A673 (cell line): ENCODE measurements at regions not wholly inside any gene's neighbourhood (a gene's known extent, or its start where the extent isn't known, plus 50 kb on each side); places are given as distances from the start of the nearest gene placed in this dataset.

Source experiments
- BruUV-seq: library from RNA; stranded (reverse); fragments of 400-500 nt; replicated peaks from 2 replicates; lab custom pipeline; 2021; lab: Mats Ljungman, UMichigan
- CTCF ChIA-PET: fragments of 300-600 bp; sonication (Branson Sonifier 250); formaldehyde crosslinking; loops from one replicate; lab custom pipeline; 2022; ENCODE audit warnings: antibody characterized with exemption; lab: Charles Lee
- POLR2A ChIA-PET: fragments of 300-600 bp; sonication (Branson Sonifier 250); formaldehyde crosslinking; loops from one replicate; lab custom pipeline; 2022; ENCODE audit warnings: antibody characterized with exemption; ENCODE audit not compliant: low non-redundant PET; lab: Charles Lee
- DNase-seq: peaks from one replicate; pipeline ENCODE4 v3.0.0-alpha.2; 2015; ENCODE audit warnings: low spot score
- H3K27ac ChIP-seq: fragments of 200-600 bp; sonication (generic); 2 replicates; pipeline ENCODE4 v1.5.1; 2016; ENCODE audit warnings: mixed run types, low read depth, mild to moderate bottlenecking, mixed read lengths, antibody characterized with exemption, low read length; ENCODE audit not compliant: poor library complexity, severe bottlenecking
- H3K27me3 ChIP-seq: fragments of 200-600 bp; sonication (generic); replicated peaks from 2 replicates; pipeline ENCODE4 v1.6.1; 2017; ENCODE audit warnings: mixed run types, low read depth, mild to moderate bottlenecking, mixed read lengths, antibody characterized with exemption, low read length; ENCODE audit not compliant: insufficient read depth, poor library complexity
- H3K36me3 ChIP-seq: fragments of 200-600 bp; sonication (generic); 2 replicates; pipeline ENCODE4 v1.6.1; 2016; ENCODE audit warnings: mixed run types, mild to moderate bottlenecking, mixed read lengths, antibody characterized with exemption, low read length; ENCODE audit not compliant: insufficient read depth, poor library complexity, severe bottlenecking
- H3K4me1 ChIP-seq: fragments of 200-600 bp; sonication (generic); 2 replicates; pipeline ENCODE4 v1.6.1; 2017; ENCODE audit warnings: mixed run types, mild to moderate bottlenecking, mixed read lengths, antibody characterized with exemption, low read length; ENCODE audit not compliant: insufficient read depth, poor library complexity, severe bottlenecking
- H3K4me3 ChIP-seq: fragments of 200-600 bp; sonication (generic); 2 replicates; pipeline ENCODE4 v1.5.1; 2016; ENCODE audit warnings: low read depth, mixed run types, mild to moderate bottlenecking, mixed read lengths, low read length; ENCODE audit not compliant: poor library complexity, severe bottlenecking
- H3K9me3 ChIP-seq: fragments of 200-600 bp; sonication (generic); 2 replicates; pipeline ENCODE4 v1.6.1; 2016; ENCODE audit warnings: mixed run types, low read depth, mild to moderate bottlenecking, mixed read lengths, antibody characterized with exemption, low read length; ENCODE audit not compliant: poor library complexity, severe bottlenecking
- EZH2 ChIP-seq: fragments of 200-600 bp; sonication (generic); IDR thresholded peaks from 2 replicates; pipeline ENCODE4 v1.6.1; 2017; ENCODE audit warnings: borderline replicate concordance, low read depth, mild to moderate bottlenecking, mixed read lengths, antibody characterized with exemption, low read length; ENCODE audit not compliant: poor library complexity, severe bottlenecking
- intact Hi-C: fragments of 100-400 bp; cut with micrococcal nuclease; formaldehyde crosslinking; loops from one replicate; pipeline ENCODE4 v1.10.0; 2022; ENCODE audit not compliant: unreplicated experiment
- TF ChIP-seq, protein P1 (sequence below): fragments of 300-800, 200-600 bp; sonication (generic); conservative IDR thresholded peaks from 2 replicates; pipeline ENCODE4 v1.5.1; 2017; ENCODE audit warnings: low read depth, mild to moderate bottlenecking, antibody characterized with exemption, low read length, moderate library complexity, mixed read lengths

DNA sequence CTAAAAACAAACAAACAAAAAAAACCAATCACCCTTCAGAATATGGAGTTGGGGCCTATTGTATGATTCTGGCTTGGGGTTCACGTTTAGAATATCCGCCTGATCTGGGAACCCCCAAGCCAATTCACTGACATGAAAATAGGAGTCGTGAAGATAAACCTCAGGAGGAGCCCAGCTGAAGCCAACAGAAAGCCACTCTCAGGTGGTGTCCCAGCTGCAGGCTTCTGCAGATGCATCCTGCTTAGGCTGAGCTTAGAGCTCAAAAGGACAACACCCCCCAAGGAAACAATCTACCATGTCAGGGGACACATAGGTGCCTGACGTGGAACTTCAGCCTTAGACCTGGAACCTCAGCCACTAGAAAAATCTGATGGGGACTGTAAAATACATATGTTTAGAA lies 51.9 kb downstream of the SYNE3 start:
- ChIA-PET CTCF (no interaction called here), POLR2A (no interaction called here)
- no peaks in the 10 kb centered on the region for H3K9me3 ChIP-seq
- no peaks in the 10 kb centered on the region for H3K36me3 ChIP-seq
- H3K4me3 ChIP-seq: no peak overlapping the region
- H3K27ac ChIP-seq: no peak overlapping the region
- no peaks in the 10 kb centered on the region for H3K27me3 ChIP-seq
- intact Hi-C loops: no loop called here
- TF ChIP-seq, protein P1, sequence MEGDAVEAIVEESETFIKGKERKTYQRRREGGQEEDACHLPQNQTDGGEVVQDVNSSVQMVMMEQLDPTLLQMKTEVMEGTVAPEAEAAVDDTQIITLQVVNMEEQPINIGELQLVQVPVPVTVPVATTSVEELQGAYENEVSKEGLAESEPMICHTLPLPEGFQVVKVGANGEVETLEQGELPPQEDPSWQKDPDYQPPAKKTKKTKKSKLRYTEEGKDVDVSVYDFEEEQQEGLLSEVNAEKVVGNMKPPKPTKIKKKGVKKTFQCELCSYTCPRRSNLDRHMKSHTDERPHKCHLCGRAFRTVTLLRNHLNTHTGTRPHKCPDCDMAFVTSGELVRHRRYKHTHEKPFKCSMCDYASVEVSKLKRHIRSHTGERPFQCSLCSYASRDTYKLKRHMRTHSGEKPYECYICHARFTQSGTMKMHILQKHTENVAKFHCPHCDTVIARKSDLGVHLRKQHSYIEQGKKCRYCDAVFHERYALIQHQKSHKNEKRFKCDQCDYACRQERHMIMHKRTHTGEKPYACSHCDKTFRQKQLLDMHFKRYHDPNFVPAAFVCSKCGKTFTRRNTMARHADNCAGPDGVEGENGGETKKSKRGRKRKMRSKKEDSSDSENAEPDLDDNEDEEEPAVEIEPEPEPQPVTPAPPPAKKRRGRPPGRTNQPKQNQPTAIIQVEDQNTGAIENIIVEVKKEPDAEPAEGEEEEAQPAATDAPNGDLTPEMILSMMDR: no peak
- TF ChIP-seq EZH2: no peak
- BruUV-seq: no TSS peak
- peaks cover 6% of the 10 kb centered on the region for H3K4me1 ChIP-seq
- no peak for DNase-seq

- CTCF ChIA-PET: no interaction called here
- Histone ChIP-seq H3K27me3 (no peaks in the 10 kb centered on the region), H3K27ac (no peak overlapping the region), H3K4me3 (no peak overlapping the region), H3K36me3 (no peaks in the 10 kb centered on the region), H3K9me3 (no peaks in the 10 kb centered on the region), H3K4me1 (peaks cover 6% of the 10 kb centered on the region)
- no peak for DNase-seq
- POLR2A ChIA-PET: no interaction called here
- no TSS peak for BruUV-seq
- TF ChIP-seq EZH2: no peak
- intact Hi-C loops: no loop called here
Measured at GRCh38 chr14:95464103-95464502, 52.3 kb downstream of the SYNE3 start.

- H3K36me3 ChIP-seq: no peaks in the 10 kb centered on the region
- POLR2A ChIA-PET: no interaction called here
- no peak overlapping the region for H3K4me3 ChIP-seq
- no TSS peak for BruUV-seq
- no peak for DNase-seq
- TF ChIP-seq, protein P1: no peak
- no peak for TF ChIP-seq EZH2
- H3K4me1 ChIP-seq: peaks cover 6% of the 10 kb centered on the region
- no peaks in the 10 kb centered on the region for H3K27me3 ChIP-seq
- CTCF ChIA-PET: interaction anchor here (0.6 kb wide), 1 partner anchor 21 kb away, joined by 4 read pairs; no protein-coding TSS in a partner anchor
- H3K27ac ChIP-seq: no peak overlapping the region
- no peaks in the 10 kb centered on the region for H3K9me3 ChIP-seq
- intact Hi-C loops: no loop called here
Measured at GRCh38 chr14:95463171-95463901, 53.1 kb downstream of the SYNE3 start.

DNA sequence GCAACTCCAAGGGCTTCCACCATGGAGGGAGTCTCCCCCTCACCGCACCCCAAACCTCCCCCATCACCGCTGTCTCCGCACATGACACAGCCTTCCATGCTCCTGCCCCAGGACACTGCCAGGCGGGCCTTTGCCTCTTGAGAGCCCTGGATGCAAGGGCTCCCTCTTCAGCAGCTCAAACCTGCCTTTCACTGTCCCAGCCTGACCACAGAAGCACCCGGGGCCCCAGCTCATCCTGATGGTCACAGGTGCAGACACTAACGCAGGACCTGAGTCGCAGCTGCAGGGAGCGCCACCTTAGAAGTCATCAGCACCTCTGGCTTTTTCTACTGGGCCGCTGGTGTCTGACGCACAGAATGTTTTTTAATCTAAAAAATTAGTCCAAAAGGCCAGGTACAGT lies 54.0 kb downstream of the SYNE3 start:
- no TSS peak for BruUV-seq
- Histone ChIP-seq H3K9me3 (no peaks in the 10 kb centered on the region), H3K4me3 (no peak overlapping the region), H3K27ac (no peak overlapping the region), H3K27me3 (no peaks in the 10 kb centered on the region), H3K36me3 (no peaks in the 10 kb centered on the region), H3K4me1 (peaks cover 6% of the 10 kb centered on the region)
- intact Hi-C loops: no loop called here
- CTCF ChIA-PET: interaction anchor here (1.0 kb wide), 1 partner anchor 10 kb away, joined by 3 read pairs; no protein-coding TSS in a partner anchor
- no peak for TF ChIP-seq EZH2
- TF ChIP-seq, protein P1: no peak
- no peak for DNase-seq
- POLR2A ChIA-PET: no interaction called here
